ENCODE measurements at regions not wholly inside any gene's neighbourhood (a gene's known extent, or its start where the extent isn't known, plus 50 kb on each side); places are given as distances from the start of the nearest gene placed in this dataset.

DNA sequence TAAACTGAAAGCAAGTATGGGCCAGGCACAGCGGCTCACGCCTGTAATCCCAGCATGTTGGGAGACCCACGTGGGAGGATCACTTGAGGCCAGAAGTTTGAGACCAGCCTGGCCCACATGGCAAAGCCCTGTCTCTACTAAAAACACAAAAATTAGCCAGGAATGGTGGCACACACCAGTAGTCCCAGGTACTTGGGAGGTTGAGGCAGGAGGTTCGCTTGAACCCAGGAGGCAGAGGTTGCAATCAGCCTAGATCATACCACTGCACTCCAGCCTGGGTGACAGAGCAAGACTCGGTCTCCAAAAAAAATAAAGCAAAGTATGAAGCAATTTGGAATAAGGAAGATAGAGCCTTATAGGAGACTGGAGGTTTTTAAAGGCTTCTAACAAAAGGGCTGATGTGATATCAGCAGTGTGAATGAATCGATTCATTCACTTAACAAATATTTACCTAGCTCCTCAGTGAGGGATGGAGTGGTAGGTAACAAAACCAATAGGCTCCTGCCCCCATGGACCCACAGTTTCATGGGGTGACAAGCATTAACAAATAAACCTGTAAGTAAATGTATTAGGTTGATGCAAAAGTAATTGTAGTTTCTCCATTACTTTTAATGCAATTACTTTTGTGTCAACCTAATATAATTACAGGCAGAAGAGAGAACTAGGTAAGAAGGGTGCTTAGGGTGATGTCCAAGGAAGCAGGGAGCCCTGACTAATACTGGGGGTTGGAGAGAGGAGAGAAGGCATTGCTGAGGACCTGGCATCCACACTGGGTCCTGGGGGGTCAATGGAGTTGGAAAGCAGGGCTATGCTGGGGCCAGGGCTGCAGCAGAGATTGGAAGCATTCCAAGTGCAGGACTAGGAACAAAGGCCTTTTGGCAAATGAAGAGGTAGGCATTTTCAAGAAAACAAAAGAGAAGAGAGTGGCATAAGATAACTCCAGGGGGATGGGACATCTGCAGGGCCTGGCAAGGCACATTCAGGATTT lies 195.4 kb upstream of the ARL4C start:
- peak; percentile 95 for DNase-seq

DNA sequence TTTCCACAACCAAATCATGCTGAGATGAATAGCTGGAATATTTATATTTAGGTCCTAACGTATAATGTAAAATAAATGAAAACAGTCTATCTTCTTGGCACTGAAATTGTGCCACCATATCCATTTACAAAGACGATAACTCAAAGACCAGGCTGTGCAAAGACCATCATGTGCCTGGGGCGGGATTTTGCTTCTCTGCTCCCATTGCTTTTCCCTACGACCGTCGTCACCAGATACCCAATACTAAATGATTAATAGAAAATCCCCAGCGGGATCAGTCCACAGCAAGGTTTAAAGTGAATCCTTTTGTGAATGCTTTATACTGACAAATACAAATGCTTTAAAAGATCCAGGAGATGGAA lies 194.3 kb upstream of the ARL4C start:
- DNase-seq = no peak

- DNase-seq = peak; percentile 94
These were observed 193.8 kb upstream of the ARL4C start for GRCh38 chr2:234690569-234691213.

DNA sequence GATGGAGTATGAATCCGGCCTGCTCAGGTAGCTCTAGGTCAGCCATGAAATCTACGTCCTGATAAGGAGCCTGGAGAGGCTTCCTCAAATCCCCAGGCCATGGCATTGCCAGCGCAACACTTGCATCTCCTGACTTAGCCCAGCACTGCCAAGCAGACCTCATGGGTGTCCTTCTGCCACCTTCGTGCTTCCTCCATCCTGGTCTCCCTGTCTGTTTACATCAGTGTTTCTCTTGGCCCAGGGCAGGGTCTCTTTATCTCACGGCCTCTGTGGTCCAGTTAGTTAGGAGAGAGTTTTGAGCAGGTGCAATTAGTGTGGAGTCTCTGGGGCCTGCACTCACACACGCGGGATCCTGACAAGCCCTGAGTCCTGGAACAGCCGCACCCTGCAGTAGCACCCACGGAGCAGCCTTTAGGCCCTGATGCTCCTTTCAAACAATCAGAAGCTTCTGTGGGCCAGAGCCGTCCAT lies 193.1 kb upstream of the ARL4C start:
- DNase-seq = no peak

- DNase-seq = no peak
These were observed 191.0 kb upstream of the ARL4C start for GRCh38 chr2:234687718-234688475.

DNA sequence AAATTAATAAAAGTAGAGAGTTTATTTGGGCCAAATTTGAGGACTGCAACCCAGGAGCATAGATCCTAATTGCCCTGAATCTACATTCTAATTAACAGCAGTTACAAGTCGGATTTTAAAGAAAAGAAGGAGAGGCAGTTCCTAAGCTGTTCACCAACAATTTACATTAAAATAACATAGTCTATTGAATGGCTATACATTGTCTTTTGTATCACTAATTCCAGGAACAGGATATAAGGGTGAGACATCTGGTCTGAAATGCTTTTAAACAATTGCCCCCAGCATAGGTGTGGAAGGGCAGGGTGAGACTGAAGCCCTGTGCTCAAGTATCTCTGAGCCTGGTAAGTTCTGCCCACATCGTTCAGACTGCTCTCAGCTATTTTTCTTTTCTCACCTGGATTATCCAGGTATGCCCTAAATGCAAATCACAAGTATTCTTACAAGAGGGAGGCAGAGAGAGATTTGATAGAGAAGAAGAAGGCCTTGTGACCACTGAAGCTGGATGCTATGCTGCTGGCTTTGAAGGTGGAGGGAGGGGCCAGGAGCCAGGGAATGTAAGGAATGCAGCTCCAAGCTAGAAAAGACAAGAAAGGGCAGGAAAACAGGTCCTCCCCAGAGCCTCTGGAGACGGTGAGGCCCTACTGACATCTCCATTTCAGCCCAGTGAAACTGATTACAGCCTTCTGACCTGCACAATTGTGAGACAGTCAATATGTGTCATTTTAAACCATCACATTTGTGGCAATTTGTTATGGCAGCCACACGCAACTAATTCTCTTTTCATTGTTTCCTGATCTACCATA lies 189.4 kb upstream of the ARL4C start:
- peak; percentile 11 for DNase-seq

DNA sequence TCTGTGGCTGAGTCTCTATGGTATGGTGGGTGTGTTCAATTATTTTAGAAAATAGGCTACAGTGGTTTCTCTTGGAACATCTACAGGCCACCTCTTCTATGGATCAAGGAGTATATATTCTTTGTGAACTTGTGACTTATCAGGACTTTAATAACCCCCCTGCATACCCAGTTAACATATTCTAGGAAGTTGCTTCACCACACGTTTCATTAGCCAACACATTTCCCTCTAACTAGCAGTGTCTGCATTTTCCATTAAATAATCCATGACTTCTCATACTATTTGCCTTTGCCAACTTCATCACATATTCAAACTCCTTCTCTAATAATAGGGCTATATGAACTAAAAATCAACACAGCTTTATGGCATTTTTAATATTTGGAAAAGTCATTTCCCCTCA lies 187.6 kb upstream of the ARL4C start:
- no peak for DNase-seq

DNA sequence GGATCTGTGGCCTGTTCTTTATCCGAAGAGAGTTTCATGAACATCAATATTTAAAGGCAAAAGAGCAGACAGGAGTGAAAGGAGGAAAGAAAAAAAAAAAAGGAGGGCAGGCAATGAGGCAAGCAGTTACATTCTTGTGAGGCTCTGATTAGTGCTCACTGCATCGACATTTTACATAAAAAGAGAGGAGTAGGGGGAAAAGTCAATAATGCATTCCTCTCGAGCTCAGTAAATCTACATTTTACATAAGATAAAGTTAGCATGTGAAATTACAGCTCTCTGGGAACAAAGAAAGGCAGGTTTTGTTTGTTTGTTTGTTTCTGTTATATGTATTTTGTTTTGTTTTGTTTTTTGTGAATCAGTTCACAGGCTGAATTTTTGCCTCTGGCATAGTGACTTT lies 187.1 kb upstream of the ARL4C start:
- DNase-seq = no peak

DNA sequence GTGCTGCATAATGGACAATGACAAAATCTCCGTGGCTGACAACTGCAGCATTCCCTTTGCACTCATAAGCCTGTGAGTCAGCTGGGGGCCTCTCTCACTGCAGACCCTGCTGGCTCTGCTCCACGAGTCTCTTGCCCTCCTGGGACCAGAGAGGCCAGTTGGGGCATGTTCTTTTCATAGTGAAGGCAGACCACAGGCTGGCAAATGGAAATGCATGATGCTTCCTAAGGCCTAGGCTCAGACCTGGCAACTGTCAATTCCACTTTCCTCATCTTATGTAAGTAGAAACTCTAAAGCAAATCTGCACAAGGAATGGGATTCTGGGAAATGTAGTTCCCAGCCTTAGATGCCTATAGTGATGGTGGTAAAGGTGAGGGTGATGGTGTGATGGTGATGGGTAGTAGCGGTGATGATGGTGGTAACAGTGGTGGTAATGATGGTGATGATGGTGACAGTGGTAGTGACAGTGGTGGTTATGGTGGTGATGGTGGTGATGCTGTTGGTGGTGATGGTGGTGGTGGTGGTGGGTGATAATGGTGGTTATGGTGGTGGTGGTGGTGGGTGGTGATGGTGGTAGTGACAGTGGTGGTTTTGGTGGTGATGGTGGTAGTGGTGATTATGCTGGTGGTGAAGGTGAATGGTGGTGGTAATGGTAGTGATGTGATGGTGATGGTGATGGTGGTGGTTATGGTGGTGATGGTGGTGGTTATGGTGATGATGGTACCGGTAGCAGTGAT lies 185.8 kb upstream of the ARL4C start:
- DNase-seq = no peak

GRCh38 chr2:234680688-234681619 lies 184.1 kb upstream of the ARL4C start:
- no peak for DNase-seq

DNA sequence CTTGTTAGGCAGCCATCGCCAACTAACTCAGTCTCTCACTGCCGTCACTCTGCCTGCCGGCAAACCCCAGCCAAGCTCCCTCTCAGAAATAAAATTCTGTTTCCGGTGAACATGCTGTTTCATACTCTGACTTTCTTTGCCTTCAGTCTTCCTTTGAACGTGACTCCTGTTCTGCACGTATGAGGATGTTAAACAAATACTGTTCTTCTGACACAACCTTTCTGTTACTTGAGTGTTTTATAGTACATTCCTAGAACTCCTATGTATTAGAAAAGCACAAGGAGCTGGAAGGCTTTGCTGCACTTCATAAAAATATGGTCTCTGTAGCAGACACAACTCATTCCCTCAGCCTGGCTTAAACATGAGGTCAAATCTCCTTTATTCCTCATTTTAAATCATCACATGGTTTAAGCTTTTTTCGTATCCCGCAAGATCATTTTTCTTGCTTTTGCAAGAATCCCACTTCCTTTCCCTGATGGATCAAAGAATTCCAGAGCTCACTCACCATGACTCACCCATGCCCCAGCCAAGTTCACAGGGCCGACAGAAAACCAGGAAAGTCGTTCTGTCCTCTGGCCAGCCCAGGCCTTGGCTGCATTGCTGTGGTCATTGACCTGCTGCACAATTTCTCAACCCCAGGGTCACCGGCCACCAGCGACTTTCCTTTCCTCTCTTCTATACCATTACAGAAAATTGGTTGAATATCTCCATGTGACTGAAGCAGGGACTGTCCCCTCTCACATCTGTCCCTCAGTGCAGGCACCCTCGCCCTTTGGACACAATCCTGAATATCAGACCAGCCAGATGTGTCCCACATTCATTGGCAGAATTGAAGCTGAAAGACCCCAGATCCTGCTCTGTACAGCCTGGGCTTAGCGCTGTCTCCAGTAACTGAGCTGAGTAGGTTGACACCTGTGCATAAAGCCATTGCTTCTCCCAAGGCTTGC lies 183.1 kb upstream of the ARL4C start:
- DNase-seq = no peak

GRCh38 chr2:234679301-234679740 lies 182.4 kb upstream of the ARL4C start:
- DNase-seq = no peak

- no peak for DNase-seq
These were observed 181.8 kb upstream of the ARL4C start for GRCh38 chr2:234678711-234679110.

GRCh38 chr2:234677758-234678538 lies 181.1 kb upstream of the ARL4C start:
- no peak for DNase-seq

DNA sequence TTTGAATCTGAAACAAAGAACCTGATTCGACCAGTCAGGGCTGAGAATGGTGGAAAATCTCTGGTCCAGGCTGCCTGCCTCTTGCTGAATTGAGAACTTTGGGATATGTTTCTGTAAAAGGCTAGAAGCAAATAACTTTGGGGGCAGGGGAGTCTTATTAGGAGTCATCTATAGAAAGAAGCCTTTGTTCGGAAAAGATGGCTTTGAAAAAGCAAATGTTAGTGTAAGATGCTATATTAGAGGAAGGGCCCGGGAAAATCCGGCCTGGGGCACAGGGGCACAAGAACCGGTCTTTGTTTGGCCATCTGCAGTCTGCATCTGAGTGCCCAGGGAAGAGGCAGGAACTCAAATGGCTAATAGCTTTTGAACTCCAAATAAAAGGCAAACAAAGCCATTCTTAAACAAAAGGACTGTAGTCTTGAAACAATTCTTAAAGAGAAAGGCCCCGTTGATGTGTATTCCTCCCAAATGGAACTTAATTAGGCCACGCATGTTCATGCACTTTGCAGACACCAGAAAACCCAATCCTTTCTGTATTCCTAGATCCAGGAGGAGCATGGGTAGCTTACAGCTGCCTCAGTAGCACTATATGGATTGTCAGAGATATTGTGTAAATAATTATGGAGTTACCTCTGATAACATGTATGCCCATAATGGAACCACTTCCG lies 180.0 kb upstream of the ARL4C start:
- DNase-seq = peak; percentile 76

DNA sequence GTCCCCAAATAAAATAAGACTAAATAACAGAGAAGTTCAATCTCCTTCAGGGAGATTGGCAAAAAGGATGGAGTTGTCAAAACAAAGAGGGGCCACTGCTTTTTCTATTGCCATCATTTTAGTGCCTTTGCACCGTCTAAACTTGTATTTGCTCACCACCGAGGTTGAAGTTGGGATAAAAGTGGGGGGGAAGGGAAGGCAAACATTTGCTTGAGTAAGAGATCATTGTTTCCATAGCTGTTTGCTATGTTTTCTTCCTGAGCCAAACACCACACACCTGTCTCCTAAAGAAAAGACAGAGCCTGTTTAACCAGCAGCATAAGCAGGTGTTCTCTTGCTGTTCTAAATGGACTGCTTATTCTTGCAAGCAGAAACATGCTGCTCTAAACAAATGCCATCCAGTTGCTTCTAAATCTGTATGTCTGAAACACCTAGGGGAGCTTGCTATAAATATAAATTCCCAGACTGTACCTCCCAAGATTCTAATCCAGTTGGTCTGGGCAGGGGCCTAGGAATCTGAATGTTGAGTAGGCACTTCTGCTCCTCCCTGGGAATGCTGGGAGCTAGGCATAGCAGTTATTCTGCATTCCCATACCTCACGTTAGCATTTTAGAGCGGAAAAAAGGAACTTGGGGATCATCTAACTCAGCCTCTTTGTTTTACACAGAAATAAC lies 179.4 kb upstream of the ARL4C start:
- DNase-seq = peak; percentile 89

GRCh38 chr2:234674781-234675201 lies 177.9 kb upstream of the ARL4C start:
- no peak for DNase-seq
